HG03520 (cell line): ENCODE measurements at regions not wholly inside any gene's neighbourhood (a gene's known extent, or its start where the extent isn't known, plus 50 kb on each side); places are given as distances from the start of the nearest gene placed in this dataset.

Experiments used
- ATAC-seq: cut with Tn5 transposase; IDR thresholded peaks from one replicate; pipeline ENCODE4 v1.9.1; 2021; ENCODE audit warnings: mild to moderate bottlenecking, moderate library complexity; ENCODE audit not compliant: unreplicated experiment

DNA sequence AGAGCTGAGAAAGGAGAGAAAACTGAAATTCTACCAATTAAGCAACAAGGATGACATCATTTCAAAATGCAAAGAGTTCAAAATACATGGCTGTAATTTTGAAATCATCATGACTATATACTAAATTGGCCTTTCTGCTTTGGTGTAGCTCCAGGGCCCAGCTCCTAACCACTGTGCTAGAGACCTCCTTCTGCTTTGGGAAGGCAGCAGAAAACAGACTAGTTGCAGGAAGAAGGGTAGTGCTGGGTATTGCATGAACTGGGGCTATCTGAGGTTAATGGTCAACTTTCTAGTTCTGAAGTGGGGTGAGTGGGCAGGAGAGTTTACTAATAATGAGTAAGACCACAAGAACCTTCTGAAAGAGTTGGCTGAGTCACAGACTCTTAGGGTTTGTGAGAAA, 66.2 kb downstream of the PTGER2 start:
- peak; percentile 100 for ATAC-seq
